PC-3 (cell line): ENCODE measurements at regions not wholly inside any gene's neighbourhood (a gene's known extent, or its start where the extent isn't known, plus 50 kb on each side); places are given as distances from the start of the nearest gene placed in this dataset.
A peak's percentile ranks its signal among the peaks of the same experiment; 100 is the strongest.

Experiments used
- CTCF ChIP-seq: fragments of 300-600 bp; sonication (generic); conservative IDR thresholded peaks from 2 replicates; pipeline ENCODE4 v1.5.1; 2017; ENCODE audit warnings: antibody characterized with exemption, low read depth, mild to moderate bottlenecking, low read length
- EZH2phosphoT487 ChIP-seq: fragments of 300-600 bp; sonication (generic); IDR thresholded peaks from 2 replicates; pipeline ENCODE4 v1.6.1; 2018; ENCODE audit warnings: mild to moderate bottlenecking, antibody characterized with exemption, low read length, borderline replicate concordance

- TF ChIP-seq CTCF (0 out of 2 replicates have a peak, but pooled peaks have one; percentile 21), EZH2phosphoT487 (no peak)
Observed at GRCh38 chr18:10038268-10038667, 124.5 kb downstream of the VAPA start.
